Anterior cingulate cortex (tissue), 58 donors: ENCODE measurements at regions not wholly inside any gene's neighbourhood (a gene's known extent, or its start where the extent isn't known, plus 50 kb on each side); places are given as distances from the start of the nearest gene placed in this dataset.

Source experiments
- DNase-seq, 58 donors: peaks; one replicate each; lab custom pipeline; 2025; lab: John Stamatoyannopoulos, UW

GRCh38 chr6:40274058-40274457, 313.1 kb downstream of the LRFN2 start:
- DNase-seq, result no peak

GRCh38 chr6:40268614-40269013, 318.6 kb downstream of the LRFN2 start:
- DNase-seq, result no peak

DNA sequence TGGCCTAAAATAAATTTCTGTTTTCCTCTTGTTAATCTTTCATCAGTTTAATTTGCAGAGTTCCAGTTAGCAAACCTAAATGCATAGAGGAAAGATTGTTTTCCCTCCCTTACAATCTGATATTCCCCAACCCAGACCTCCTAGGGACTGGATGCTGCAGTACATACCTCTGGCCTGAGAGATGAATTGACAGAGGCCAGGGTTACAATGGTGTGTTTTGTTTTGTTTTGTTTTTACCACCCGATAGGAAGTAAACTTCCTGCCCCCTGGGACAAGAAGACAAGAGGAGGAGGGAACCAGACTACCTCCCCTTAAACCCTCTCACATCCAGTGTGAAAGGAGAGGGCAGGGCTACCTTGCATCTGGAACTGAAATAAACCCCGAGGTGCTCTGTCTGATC, 319.0 kb downstream of the LRFN2 start:
- no peak for DNase-seq

DNA sequence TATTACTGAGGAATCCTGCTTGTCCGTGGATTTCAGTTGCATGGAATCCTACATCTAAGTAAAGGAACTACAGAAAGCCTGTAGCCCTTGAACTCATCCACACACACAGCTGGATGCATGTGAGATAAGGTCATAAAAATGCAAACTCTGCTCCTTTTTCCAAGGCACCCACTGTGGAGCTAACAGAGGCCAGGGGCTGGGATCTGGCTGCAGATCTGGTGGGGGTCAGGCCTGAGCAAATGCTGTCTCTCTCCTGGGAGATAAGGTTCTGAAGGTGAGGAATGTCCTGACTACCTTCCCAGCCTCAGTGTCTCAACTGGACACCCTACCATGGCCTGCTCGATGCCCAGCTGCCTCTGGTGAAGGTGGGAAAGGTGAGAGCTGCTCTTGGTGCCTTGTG, 321.5 kb downstream of the LRFN2 start:
- DNase-seq, result no peak

- no peak for DNase-seq
Observed at GRCh38 chr6:40263970-40264369, 323.2 kb downstream of the LRFN2 start.

DNA sequence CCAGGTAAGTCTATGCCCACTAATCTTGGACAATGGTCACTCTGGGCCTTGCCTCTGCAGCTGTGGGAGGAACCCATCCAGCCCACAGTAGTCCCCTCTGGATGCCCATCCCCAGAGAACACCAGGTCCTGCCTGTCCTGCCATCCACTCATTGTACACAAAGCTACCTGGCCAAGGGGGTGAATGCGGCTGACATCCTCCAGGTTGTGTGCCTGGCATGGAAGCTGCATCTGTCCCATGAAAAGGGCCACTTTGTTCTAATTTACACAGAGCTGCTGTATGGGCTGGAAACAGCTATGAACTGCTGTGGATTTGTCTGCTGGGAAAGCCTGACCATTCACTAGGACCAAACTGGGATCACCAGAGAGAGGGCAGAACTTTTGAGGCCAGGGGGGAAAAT, 324.8 kb downstream of the LRFN2 start:
- DNase-seq, result no peak

DNA sequence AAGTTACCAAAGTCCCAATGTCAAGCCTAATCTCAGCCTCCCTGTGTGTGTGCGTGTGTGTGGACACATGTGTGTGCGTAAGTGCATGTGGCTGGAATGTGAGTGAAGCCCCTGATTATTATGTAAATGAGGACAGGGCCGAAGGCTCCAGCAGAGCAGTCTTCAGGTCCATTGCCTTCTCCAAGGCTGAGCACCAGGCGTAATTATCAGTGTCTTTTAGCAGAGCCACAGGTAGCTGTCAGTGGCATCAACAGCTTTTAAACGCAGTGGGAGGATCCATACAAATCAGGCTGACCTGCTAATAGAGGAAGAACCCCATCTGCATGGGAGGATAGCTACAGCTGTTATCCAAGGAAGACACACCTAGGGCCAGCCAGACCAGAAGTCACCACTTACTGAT, 324.3 kb upstream of the MOCS1 start:
- no peak for DNase-seq

- no peak for DNase-seq
Observed at GRCh38 chr6:40256831-40257230, 322.6 kb upstream of the MOCS1 start.

DNA sequence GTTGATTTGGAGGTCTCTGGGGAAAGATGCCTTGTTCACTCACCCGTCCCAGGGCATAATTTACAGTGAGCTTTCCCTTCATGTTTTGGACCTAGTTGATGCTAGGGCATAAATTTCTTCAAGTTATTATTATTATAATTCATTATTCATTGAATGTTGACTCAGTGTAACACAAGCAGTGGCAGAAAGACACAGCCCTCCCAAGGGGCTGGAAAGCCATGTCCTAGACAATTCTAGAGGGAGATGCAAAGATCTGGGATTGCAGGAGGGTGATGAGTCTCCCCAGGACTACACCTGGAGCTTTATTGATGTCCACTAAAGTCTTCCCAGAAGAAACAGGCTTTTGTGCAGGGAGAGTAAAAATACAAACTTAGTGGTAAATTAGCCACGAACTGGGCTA, 322.0 kb upstream of the MOCS1 start:
- DNase-seq, result no peak

GRCh38 chr6:40253420-40253819, 319.2 kb upstream of the MOCS1 start:
- DNase-seq, result no peak

DNA sequence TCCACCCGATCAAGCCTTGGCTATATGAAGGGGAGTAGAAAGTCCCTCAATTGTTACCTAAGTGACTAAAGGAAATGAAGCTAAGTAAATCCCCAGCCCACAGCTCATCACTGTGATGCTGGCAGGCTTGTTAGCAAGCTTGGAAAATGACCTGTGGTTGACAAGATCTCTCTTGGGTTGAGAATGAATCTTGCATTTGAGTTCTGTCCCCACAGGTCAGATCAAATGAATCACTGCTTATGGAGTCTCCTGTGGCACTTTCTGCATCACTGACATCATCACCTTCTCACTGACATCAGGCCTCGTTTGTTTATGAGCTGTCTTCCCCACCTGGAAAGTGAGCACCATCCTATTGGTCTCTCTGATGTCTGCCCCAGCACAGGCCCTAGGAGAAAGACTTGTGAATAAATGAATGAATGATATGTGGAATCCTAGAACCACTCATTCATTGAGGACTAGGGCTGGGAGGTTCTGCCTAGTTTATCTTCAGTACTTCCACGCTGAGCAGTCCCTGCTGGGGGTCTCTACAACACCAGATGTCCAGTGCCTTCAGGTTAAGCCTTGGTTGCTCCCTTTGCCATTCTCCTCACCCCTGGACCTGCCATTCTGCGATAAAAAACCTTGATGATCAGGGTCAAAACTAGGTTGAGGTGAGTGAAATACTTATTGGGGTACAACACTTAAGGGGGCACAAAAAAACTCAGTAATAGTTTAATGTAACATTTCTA, 318.4 kb upstream of the MOCS1 start:
- no peak for DNase-seq

GRCh38 chr6:40251637-40252300, 317.5 kb upstream of the MOCS1 start:
- no peak for DNase-seq

DNA sequence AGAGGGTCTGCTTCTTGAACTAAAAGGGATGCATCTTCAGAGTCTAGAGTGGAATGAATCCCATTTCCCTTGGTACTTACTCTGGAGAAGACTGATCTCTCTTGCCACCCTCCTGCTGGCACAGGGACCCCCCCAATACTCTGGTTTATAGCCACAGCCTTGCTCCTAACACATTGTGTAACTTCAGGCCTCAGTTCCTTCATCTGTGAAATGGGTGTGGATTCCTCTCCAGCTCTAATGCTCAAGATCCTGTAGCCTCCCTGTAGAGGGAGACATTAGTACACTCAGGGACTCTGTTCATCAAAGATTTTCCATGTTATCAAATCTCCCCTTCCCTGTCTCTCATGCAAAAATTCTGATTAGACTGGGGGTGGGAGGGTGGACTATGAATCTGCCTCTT, 315.7 kb upstream of the MOCS1 start:
- DNase-seq, result no peak

- DNase-seq, result no peak
Observed at GRCh38 chr6:40247516-40248115, 313.4 kb upstream of the MOCS1 start.

DNA sequence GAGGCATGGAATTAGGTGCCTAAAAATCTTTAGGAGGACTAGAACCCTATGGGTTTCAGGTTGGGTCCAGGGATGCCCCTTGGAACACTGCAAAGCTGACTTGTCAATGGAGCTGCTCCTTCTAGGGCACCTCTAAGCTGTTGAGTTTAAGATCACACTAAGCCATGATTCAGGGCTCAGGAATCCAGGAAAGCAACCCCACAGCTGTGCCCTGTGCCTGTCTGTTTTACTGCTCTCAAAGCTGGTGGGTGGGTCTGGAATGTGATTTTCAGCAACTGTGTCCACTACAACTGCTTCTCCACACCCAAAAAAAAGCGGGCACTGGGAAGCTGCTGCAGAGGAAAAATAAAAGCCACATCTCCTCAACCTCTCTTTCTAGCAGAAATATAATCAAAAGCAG, 310.4 kb upstream of the MOCS1 start:
- DNase-seq, result no peak

DNA sequence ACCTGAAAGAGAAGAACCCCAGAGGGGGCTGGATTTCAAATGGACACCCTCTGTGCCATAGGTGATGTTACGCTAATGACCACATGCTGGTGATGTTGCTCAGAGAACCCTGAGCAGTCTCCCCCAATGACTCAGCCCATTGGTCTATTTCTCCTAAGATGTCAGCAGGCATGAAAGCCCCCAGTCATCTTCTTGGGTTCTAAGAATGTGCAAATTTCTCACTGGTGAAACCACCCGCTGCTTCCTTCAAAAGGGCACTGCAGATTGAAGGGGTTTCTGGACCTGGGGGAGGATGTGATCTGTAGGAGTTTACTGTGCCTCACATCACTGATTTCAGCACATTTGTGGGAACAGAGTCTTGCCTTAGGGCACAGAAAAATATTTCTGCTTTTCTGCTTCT, 298.4 kb upstream of the MOCS1 start:
- no peak for DNase-seq

GRCh38 chr6:40227735-40228134, 293.5 kb upstream of the MOCS1 start:
- no peak for DNase-seq

DNA sequence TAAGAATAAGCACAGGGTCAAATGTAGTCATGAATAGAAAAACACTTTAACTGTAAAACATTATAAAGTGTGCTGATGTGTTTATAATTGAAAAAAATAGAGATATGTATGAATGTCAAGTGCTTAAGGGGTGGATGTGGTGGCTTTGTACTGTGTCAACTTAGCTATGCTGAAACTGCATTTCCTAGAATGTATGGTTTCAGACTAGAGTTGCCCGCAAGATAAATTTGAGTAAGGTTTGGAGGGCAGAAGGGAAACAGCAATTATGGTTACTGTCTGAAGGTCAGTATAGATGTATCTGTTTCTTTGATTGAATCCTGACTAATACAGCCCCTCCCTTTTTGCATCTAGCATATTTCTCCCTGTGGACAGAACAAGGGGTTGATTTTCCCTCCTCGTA, 288.1 kb upstream of the MOCS1 start:
- DNase-seq, result no peak

DNA sequence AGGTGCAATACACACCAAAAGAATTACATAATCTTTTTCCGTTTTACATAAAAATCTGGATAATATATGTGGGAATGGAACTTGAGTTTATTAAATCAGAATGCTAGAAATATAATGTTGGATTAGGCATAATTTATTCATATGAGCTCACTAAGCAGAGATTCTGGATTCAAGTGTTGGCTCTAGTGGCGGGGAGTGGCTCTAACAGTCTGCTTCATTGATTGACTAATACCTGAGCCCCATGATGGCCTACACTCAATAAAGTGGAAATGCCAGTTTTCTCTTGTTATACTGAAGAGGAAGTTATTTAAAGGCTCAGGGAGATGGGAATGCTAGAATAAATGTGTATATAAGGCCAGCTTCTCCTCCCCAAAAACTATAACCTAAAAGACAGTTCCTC, 285.5 kb upstream of the MOCS1 start:
- no peak for DNase-seq

- DNase-seq, result no peak
Observed at GRCh38 chr6:40210628-40211056, 276.4 kb upstream of the MOCS1 start.

GRCh38 chr6:40205801-40206200, 271.5 kb upstream of the MOCS1 start:
- DNase-seq, result no peak

DNA sequence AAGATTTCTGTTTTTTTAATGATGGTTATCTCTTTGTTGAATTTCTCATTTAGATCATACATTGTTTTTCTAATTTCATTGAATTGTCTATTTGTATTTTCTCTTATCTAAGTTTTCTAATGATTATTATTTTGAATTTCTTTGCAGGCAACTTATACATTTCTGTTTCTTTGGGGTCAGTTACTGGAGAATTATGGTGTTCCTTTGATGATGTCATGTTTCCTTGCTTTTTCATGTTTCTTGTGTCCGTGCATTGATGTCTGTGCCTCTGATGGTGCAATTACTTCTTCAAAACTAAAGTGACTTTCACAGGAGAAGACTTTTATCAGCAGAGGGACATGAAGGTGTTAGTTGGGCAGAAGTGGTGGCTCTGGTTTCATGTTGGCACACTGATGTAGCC, 270.7 kb upstream of the MOCS1 start:
- DNase-seq, result no peak
